Tibial artery (tissue), 4 donors: ENCODE measurements at regions not wholly inside any gene's neighbourhood (a gene's known extent, or its start where the extent isn't known, plus 50 kb on each side); places are given as distances from the start of the nearest gene placed in this dataset.
A peak's percentile ranks its signal among the peaks of the same experiment; 100 is the strongest.

ENCODE experiments used
- DNase-seq, 2 donors: peaks; one replicate each; pipeline ENCODE4 v3.0.0-alpha.2; 2019
- H3K27ac ChIP-seq, 2 donors: fragments of 200-600 bp; sonication (generic) in 1 of 2; 1 replicate in 1 of 2; 2 replicates in 1 of 2; pipeline ENCODE4 v1.5.1; 2018 to 2019; ENCODE audit warnings: mild to moderate bottlenecking in 1 of 2
- H3K27me3 ChIP-seq, 2 donors: fragments of 200-600 bp; sonication (generic) in 1 of 2; one replicate each; pipeline versions ENCODE4 v1.5.1 to v1.6.0; 2016 to 2019
- H3K36me3 ChIP-seq, 3 donors: fragments of 200-600 bp; sonication (generic) in 2 of 3; one replicate each; pipeline ENCODE4 v1.5.1; 2016 to 2019; ENCODE audit warnings: mild to moderate bottlenecking in 2 of 3
- H3K4me1 ChIP-seq, 4 donors: fragments of 200-600 bp; sonication (generic) in 2 of 4; 1 replicate in 3 of 4; 2 replicates in 1 of 4; pipeline ENCODE4 v1.5.1; 2016 to 2019
- H3K4me3 ChIP-seq, 2 donors: fragments of 200-600 bp; sonication (generic) in 1 of 2; 1 replicate in 1 of 2; 2 replicates in 1 of 2; pipeline ENCODE4 v1.5.1; 2018 to 2019; ENCODE audit warnings: mild to moderate bottlenecking in 2 of 2
- H3K9me3 ChIP-seq, 3 donors: fragments of 200-600 bp; sonication (generic) in 1 of 3; one replicate each; pipeline ENCODE4 v1.5.1; 2016 to 2019
- CTCF ChIP-seq, 2 experiments: fragments of 200-600 bp in 1 of 2; fragments of 450-650 bp in 1 of 2; IDR thresholded peaks; one replicate each; pipeline ENCODE4 v1.5.1; 2017 to 2019; ENCODE audit warnings: antibody characterized with exemption in 2 of 2, mild to moderate bottlenecking in 1 of 2, moderate library complexity in 1 of 2
- intact Hi-C: fragments of 100-400 bp; cut with DNase I; formaldehyde crosslinking; loops from one replicate; pipeline ENCODE4 v1.15.0; 2023; ENCODE audit warnings: low total_unique reads

- intact Hi-C loops, result no loop called here
- DNase-seq, result peak; percentile 66 to 86
Measured at GRCh38 chr5:142246258-142246657, 78.6 kb downstream of the SPRY4 start.

DNA sequence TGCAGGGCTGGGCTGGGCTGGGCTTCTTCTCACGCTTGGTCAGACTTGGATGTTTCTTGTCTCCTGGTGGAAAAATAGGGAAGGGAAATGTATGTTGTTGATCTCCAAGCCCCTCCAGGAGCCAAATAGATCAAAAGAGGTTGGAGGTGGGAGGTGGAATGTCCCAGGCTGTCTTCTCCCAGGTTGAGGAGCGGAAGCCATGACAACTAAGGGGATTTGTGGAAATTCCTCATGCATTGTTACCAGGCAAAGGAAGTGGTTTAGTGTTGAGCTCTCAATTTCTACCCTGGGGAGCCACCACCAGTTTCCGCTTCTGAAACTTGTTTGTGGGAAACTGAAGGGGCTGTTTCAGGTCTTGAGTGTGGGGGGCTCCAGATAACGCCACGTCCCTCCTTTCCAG, 79.0 kb downstream of the SPRY4 start:
- no peak for TF ChIP-seq CTCF (IDR thresholded peaks at IDR 0.05)
- no peak for DNase-seq
- Histone ChIP-seq H3K36me3 (no peaks in the 10 kb centered on the region), H3K9me3 (no peaks in the 10 kb centered on the region), H3K27ac (peak overlapping the region; percentile 55 to 83), H3K27me3 (no peaks in the 10 kb centered on the region), H3K4me1 (peaks cover 0 to 55% (median 34%) of the 10 kb centered on the region in 4 donors), H3K4me3 (no peak overlapping the region)
- intact Hi-C loops, result no loop called here

More at GRCh38 chr5:142246258-142246657, 78.6 kb downstream of the SPRY4 start:
- no peak for TF ChIP-seq CTCF (IDR thresholded peaks at IDR 0.05)
- peaks cover 0 to 55% (median 34%) of the 10 kb centered on the region in 4 donors for H3K4me1 ChIP-seq
- H3K4me3 ChIP-seq, result no peak overlapping the region
- H3K27ac ChIP-seq, result peak overlapping the region; percentile 55 to 83
- no peaks in the 10 kb centered on the region for H3K36me3 ChIP-seq
- no peaks in the 10 kb centered on the region for H3K27me3 ChIP-seq
- no peaks in the 10 kb centered on the region for H3K9me3 ChIP-seq

- H3K27me3 ChIP-seq, result no peaks in the 10 kb centered on the region
- DNase-seq, result no peak
- intact Hi-C loops, result no loop called here
- H3K36me3 ChIP-seq, result no peaks in the 10 kb centered on the region
- H3K27ac ChIP-seq, result peak overlapping the region; percentile 55 to 83
- peaks cover 0 to 49% (median 29%) of the 10 kb centered on the region in 4 donors for H3K4me1 ChIP-seq
- H3K4me3 ChIP-seq, result no peak overlapping the region
- no peak for TF ChIP-seq CTCF (IDR thresholded peaks at IDR 0.05)
- H3K9me3 ChIP-seq, result no peaks in the 10 kb centered on the region
Measured at GRCh38 chr5:142244440-142244839, 80.4 kb downstream of the SPRY4 start.

DNA sequence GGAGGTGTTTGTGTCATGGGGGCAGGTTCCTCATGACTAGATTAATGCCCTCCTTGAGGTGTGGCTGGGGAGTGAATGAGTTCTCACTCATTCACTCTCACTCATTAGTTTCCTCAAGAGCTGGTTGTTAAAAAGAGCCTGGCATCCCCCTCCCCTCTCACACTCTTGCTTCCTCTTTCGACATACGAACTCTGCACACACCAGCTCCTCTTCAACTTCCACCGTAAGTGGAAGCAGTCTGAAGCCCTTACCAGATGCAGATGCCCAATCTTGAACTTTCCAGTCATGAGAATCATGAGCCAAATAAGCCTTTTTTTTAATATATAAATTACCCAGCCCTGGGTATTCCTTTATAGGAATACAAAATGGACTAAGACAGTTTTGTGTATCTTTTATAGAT, 82.5 kb downstream of the SPRY4 start:
- intact Hi-C loops, result no loop called here
- Histone ChIP-seq H3K27me3 (no peaks in the 10 kb centered on the region), H3K4me1 (peaks cover 0 to 34% (median 23%) of the 10 kb centered on the region in 4 donors), H3K4me3 (no peak overlapping the region), H3K9me3 (no peaks in the 10 kb centered on the region), H3K27ac (no peak overlapping the region), H3K36me3 (no peaks in the 10 kb centered on the region)
- TF ChIP-seq CTCF (IDR thresholded peaks at IDR 0.05), result no peak
- DNase-seq, result no peak

DNA sequence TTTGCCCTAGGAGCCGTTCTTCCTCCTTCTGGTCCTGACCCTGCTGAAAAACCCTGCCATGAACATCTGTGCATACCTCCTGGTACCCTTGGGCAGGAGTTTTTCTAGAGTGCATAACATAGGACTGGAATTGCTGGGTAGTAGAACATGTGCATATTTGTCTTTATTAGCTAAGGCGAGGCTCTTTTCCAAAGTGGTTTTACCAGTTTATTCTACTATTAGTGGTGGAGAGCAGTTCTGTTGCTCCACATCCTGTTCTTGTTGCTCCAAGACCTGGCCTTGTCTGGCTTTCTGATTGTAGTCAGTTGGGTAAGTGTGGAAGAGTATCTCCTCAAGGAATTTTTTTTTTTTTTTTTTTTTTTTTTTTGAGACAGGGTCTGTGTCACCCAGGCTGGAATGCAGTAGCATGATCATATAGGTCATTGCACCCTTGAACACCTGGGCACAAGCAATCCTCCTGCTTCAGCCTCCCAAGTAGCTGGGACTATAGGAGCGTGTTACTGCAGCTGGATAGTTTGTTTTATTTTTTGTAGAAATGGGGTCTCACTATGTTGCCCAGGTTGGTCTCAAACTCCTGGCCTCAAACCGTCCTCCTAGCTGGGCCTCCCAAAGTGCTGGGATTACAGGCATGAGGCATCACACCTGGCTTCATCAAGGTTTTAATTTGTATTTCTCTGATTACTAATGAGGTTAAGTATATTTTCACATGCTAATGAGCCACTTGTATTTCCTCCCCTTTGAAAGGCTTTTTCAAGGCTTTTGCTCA, 85.2 kb downstream of the SPRY4 start:
- no peaks in the 10 kb centered on the region for H3K27me3 ChIP-seq
- H3K4me1 ChIP-seq, result peaks cover 0 to 7% (median 4%) of the 10 kb centered on the region in 4 donors
- TF ChIP-seq CTCF (IDR thresholded peaks at IDR 0.05), result no peak
- no peak overlapping the region for H3K4me3 ChIP-seq
- intact Hi-C loops, result no loop called here
- no peaks in the 10 kb centered on the region for H3K9me3 ChIP-seq
- no peak overlapping the region for H3K27ac ChIP-seq
- no peaks in the 10 kb centered on the region for H3K36me3 ChIP-seq
- no peak for DNase-seq
